Heart left ventricle (tissue), 13 donors: ENCODE measurements at regions not wholly inside any gene's neighbourhood (a gene's known extent, or its start where the extent isn't known, plus 50 kb on each side); places are given as distances from the start of the nearest gene placed in this dataset.
"Not testable (repeated sequence)": the region's sequence is repeated elsewhere in the genome, so short reads cannot be mapped to it uniquely, and the experiment has no call there.

ENCODE experiments used
- POLR2A ChIP-seq, 2 donors: fragments of 450-650 bp; IDR thresholded peaks; one replicate each; pipeline ENCODE4 v1.6.1; 2017; ENCODE audit warnings: antibody characterized with exemption in 2 of 2, mild to moderate bottlenecking in 2 of 2, moderate library complexity in 2 of 2
- TF ChIP-seq, protein P1 (sequence below), 12 donors: fragments of 200-600 bp; sonication (generic) in 4 of 12; IDR thresholded peaks; one replicate each; pipeline versions ENCODE4 v1.5.0 to v1.8.0; 2018 to 2022; ENCODE audit warnings: antibody characterized with exemption in 12 of 12, mild to moderate bottlenecking in 5 of 12
- donor health status: ischemic (EF 13 %, LVEDD 7.1; RV severe dilation, severe dysfunction).
- donor health status: DM: no; HTN: yes; CAD: no.
- donor health status: DM: no; HTN: no; CAD: no.
- donor health status: ischemic (EF 25% LVEDD 6.9; RV normal size, moderate dysfunction).
- donor health status: ischemic (EF 25% LVEDD 5.7; RV mildly dilated, moderate dysfunction).
- donor health status: ischemic (EF 35%, LVEDD 5.7; RV mildly dilated, moderate dysfunction).
- donor health status: nonischemic (EF 11% LVEDD 7.7; RV severe dilation, severe dysfunction).
- donor health status: DM: yes; HTN: yes; CAD: no.
- donor health status: PGD.
- donor health status: ischemic (EF 29% LVEDD 5.4; RV normal size, mild dysfunction).
- donor health status: nonischemic (EF 23%, LVEDD 6.1; RV moderate dilation, normal function).

DNA sequence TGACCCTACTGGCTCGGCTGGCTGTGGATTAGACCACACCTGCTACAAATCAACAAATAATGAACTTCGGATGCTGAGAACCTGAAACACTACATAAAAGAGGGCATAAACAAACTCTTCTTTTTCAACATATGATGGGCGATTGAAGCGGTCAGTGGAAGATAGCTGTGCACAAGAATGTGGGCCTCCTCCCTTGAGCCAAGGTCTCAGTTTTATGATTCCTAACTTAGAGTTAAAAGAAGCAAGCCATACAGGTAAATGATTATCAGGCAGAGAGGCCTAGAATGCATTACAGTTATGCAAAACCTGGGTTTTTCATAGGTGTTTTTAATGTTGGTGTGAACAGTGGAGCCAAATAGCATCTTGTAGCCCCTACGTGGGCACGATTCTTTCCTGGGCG, 307.9 kb upstream of the PLGLB1 start:
- TF ChIP-seq POLR2A (IDR thresholded peaks at IDR 0.05), result not testable (repeated sequence)
- TF ChIP-seq, protein P1, sequence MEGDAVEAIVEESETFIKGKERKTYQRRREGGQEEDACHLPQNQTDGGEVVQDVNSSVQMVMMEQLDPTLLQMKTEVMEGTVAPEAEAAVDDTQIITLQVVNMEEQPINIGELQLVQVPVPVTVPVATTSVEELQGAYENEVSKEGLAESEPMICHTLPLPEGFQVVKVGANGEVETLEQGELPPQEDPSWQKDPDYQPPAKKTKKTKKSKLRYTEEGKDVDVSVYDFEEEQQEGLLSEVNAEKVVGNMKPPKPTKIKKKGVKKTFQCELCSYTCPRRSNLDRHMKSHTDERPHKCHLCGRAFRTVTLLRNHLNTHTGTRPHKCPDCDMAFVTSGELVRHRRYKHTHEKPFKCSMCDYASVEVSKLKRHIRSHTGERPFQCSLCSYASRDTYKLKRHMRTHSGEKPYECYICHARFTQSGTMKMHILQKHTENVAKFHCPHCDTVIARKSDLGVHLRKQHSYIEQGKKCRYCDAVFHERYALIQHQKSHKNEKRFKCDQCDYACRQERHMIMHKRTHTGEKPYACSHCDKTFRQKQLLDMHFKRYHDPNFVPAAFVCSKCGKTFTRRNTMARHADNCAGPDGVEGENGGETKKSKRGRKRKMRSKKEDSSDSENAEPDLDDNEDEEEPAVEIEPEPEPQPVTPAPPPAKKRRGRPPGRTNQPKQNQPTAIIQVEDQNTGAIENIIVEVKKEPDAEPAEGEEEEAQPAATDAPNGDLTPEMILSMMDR (IDR thresholded peaks at IDR 0.05), result not testable (repeated sequence)
